ENCODE measurements at regions not wholly inside any gene's neighbourhood (a gene's known extent, or its start where the extent isn't known, plus 50 kb on each side); places are given as distances from the start of the nearest gene placed in this dataset.
"Not testable (repeated sequence)": the region's sequence is repeated elsewhere in the genome, so short reads cannot be mapped to it uniquely, and the experiment has no call there.

- DNase-seq (ENCODE audit: low spot score): no peak
Observed at GRCh38 chr7:133132906-133133305, 51.0 kb upstream of the CHCHD3 start.

DNA sequence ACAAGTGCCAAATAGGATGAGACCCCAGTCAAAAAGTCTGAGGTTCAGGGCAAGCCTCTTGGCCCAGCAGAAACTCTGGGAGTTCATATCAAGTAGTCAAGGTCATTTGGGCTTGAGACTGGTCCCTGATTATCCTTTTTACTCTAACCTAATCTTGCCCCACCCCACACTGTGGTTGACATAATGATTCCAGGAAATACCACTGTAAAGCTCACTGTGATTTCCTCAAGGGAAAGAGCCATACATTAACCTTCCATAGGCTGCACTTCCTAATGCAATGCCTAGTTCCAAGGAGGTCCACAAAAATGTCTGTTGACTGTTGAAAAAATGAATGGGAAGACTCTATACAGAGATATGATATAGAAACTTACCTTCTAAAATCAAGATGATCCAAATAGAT, 52.9 kb upstream of the CHCHD3 start:
- no peak for DNase-seq (ENCODE audit: low spot score)

DNA sequence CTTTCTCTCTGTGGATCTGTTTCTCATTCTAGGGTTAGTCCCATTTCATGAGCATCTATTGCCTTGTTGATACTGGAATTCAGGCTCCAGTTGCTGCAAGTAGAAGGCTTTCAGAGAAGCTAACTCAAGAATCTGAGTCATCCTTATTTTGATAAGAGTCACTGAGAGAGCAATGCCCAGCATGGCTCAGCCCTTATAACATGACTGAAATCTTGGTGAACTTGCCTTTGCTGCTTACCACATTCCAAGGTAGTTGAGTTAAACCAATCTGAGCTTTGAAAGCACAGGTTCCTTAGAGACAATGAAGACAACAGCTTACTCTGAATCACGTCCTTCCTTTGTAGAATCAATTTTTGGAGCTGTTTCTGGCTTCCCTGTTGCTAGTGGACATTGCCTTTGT, 53.6 kb upstream of the CHCHD3 start:
- DNase-seq (ENCODE audit: low spot score): no peak

- DNase-seq (ENCODE audit: low spot score): peak; percentile 63
Observed at GRCh38 chr7:133139350-133139749, 57.5 kb upstream of the CHCHD3 start.

DNA sequence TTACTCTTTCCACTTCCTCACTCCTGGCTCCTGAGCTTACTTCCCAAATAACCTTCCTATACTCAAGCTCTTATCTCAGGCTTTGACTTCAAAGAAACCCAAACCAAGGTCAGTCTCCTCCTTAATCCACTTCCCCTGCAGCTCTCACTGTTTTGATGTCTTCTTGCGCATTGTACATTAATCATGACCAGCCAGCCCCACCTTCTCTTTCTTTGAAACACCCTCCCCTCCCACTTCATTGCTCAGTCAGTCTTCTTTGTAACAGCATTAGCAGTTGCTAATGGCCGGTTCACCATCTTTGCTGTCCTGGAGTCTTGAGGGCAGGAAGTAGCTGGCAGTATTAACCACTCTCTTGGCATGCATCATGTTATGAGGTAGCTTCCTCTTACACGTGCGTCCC, 57.9 kb upstream of the CHCHD3 start:
- DNase-seq (ENCODE audit: low spot score): peak; percentile 51

- DNase-seq (ENCODE audit: low spot score): peak; percentile 72
Observed at GRCh38 chr7:133140994-133141595, 59.2 kb upstream of the CHCHD3 start.

- no peak for DNase-seq (ENCODE audit: low spot score)
Observed at GRCh38 chr7:133150760-133151159, 68.9 kb upstream of the CHCHD3 start.

DNA sequence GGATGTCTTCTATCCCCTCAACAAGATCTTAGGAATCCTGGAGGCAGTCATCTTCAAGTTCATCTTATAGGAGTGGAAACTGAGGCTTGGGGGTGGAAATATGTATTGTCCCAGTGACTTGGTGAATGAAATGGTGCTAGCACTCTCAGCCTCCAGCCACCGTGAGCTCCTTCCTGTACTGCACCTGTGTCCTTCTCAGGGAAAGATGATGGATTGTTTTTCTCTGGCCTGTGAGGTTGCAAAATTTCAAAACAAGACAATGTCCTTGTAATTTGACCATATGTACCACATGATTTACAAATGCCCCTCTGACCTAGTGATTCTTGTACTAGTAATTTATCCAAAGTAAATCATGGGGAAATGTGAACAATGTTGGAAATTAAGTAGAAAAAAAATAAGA, 71.0 kb upstream of the CHCHD3 start:
- no peak for DNase-seq (ENCODE audit: low spot score)

- DNase-seq (ENCODE audit: low spot score): no peak
Observed at GRCh38 chr7:133155146-133155545, 73.3 kb upstream of the CHCHD3 start.

DNA sequence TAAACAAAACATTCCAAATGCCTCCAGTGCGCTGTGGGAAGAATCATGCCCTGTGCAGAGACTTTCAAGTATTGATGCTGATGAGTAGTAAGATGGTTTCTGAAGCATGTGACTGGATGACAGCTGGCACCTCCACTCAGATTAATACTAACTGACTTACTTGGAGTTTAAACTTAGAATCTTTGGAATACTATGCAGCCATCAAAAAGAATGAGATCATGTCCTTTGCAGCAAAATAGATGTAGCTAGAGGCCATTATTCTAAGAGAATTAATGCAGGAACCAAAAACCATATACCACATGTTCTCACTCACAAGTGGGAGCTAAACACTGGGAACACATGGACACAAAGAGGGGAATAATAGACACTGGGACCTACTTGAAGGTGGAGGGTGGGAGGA, 73.8 kb upstream of the CHCHD3 start:
- no peak for DNase-seq (ENCODE audit: low spot score)

DNA sequence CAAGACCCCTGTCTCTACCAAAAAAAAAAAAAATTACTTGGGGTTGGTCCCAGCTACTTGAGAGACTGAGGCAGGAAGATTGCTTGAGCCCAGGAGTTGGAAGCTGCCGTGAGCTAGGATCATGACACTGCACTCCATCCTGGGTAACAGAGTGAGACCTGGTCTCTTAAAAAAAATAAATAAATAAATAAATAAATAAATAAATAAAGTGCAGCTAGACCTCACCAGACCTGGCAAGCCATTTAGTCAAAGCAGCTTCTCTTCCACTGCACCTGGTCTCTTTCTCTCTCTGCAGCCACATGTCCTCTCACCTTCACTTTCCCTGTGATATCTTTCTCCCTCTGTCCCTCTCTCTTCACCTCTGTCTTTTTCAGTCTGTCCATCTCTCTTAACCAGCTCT, 75.2 kb upstream of the CHCHD3 start:
- no peak for DNase-seq (ENCODE audit: low spot score)

GRCh38 chr7:133164498-133164897, 82.6 kb upstream of the CHCHD3 start:
- no peak for DNase-seq (ENCODE audit: low spot score)

- DNase-seq (ENCODE audit: low spot score): no peak
Observed at GRCh38 chr7:133165001-133165400, 83.1 kb upstream of the CHCHD3 start.

GRCh38 chr7:133165529-133165928, 83.6 kb upstream of the CHCHD3 start:
- DNase-seq (ENCODE audit: low spot score): no peak

DNA sequence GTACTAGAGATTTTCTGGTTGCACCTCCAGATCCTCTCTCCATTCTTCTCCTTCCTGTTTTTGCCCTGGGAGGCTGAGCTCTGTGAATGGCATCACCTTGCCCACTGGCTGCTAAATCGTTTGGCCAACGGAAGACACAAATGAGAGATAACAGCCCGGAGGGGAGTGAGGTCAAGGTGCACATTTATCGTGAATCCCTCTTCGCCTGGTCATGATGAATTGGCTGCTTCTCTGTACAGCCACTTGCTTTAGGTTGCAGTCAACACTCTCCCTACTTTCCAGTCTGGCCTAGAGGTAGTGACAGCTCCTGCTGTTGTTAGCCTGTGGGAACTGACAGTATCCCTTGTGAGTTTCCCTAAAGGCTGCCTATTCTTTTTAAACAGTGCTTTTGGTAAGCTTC, 85.4 kb upstream of the CHCHD3 start:
- DNase-seq (ENCODE audit: low spot score): no peak

DNA sequence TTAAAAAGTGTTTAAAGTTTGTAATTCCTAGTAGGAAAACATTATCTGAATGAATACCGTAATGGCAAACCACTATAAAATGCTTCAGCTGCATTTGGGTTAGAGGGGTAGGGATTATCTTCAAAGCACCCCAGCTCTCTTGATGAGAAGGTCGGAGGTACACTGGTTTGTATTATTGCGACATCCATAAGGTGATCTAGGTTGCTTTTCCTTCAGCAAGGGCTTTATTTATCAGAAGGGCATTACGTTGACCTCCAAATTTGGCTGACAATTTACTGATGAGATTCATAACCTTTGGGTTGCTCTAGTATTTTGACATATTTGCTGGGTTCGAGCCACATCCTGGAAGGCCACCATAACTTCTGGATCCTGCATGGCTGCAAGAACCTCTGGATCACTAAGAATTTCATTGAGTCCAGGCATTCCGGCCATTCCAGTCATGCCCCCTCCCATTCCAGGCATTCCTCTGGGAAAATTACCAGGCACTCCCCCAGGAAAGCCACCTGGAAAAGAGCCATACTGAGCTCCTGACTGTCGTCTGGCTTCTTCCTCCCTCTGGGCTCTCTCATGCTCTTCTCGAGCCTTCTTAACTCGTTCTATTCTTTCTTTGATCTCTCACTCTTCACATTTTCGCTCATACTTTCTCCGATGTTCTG, 83.6 kb upstream of the EXOC4 start:
- not testable (repeated sequence) for DNase-seq (ENCODE audit: low spot score)

- not testable (repeated sequence) for DNase-seq (ENCODE audit: low spot score)
Observed at GRCh38 chr7:133177476-133177875, 75.4 kb upstream of the EXOC4 start.

DNA sequence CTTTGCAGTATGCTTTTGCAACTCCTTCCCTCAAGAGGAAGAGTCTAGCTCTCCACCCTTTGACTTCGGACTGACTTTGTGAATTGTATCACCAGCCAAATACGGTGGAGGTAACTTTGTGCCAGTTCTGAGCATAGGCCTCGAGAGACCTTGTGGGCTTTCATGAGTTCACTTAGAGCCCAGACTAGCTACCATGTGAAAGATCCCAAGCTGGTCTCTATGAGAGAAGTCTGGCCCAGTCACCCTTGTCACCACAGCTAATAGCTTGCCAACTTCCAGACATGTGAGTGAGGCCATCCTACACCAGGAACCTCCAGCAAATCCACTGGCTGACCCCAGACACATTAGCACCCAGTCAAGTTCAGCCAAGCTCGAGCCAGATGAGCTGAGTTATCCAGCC, 72.2 kb upstream of the EXOC4 start:
- no peak for DNase-seq (ENCODE audit: low spot score)

DNA sequence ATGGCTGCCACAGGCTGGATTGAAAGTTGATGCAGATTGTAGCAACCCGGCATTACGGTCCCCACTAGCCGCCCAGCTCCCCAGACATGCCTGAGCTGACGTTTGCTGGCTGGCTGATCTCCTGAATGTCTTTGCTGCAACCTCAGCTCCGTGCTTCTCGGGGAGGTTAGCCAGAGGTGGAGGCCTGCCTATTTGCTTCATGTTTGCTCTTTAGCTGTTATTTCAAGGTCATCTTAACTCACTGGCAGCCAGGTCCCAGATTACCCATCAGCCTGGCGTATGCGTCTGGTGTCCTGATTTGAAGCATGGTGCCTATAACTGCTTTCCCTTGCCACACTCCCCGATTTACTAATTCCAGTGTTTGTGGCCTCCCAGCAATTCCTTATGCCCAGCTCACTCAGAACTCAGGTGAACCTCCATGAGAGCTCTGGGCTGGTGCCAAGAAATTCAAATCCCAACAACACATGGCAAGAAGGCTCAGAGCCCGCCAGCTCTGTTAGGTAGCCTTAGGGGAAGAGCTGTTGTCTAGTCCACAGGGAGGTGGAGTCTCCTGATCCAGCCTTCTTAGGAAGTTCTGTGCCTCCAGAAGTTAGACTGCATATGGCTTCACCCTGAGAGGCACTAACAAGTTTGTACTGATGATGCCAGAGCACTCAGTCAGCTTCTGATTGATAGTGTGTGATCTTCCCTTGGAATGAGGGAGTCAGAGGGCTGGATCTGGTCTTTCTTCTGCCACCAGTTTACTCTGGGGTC, 69.7 kb upstream of the EXOC4 start:
- DNase-seq (ENCODE audit: low spot score): no peak

- DNase-seq (ENCODE audit: low spot score): no peak
Observed at GRCh38 chr7:133183969-133184368, 68.9 kb upstream of the EXOC4 start.

GRCh38 chr7:133185512-133185911, 67.4 kb upstream of the EXOC4 start:
- DNase-seq (ENCODE audit: low spot score): no peak

DNA sequence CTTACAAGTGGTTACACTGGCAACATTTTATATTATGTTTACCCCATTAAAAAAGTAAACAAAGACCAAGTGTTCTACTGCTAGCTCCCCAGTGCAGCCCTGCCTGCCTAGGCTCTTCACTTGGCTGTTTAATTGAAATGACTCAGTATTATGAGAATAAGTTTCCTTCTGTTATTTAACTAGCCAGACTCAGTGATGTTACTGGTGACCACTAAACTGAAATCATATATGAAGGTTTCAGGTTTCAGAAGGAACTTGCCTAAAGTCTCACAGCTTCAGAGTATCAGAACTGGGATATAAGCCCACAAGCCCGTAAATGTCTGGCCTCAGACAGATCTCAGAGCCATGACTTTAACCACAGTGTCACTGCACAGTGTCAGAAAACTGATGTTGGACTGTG, 66.8 kb upstream of the EXOC4 start:
- no peak for DNase-seq (ENCODE audit: low spot score)

GRCh38 chr7:133190172-133190528, 62.7 kb upstream of the EXOC4 start:
- DNase-seq (ENCODE audit: low spot score): no peak

DNA sequence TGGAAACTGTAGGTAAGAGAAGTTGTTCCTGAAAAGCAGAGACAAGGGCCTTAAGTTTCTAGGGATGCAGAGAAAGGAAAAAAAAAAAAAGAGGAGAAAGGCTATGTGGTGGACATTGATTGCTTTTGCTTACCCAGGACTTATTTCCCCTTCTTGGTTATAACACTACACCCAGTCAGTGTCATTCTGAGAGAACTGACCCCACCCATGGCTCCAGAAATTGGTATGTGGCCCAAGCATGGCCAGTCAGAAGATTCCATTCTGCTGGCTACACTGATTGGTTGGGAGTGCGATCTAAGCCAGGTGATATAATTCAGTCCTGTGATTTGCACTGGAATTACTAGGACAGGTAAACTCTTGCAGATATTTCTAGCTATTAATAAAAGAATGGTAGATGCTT, 62.2 kb upstream of the EXOC4 start:
- DNase-seq (ENCODE audit: low spot score): no peak

All from SW480 (cell line).